ENCODE measurements at regions not wholly inside any gene's neighbourhood (a gene's known extent, or its start where the extent isn't known, plus 50 kb on each side); places are given as distances from the start of the nearest gene placed in this dataset.
"Not testable (repeated sequence)": the region's sequence is repeated elsewhere in the genome, so short reads cannot be mapped to it uniquely, and the experiment has no call there.

- no peak for DNase-seq
Observed at GRCh38 chr11:29131055-29131454, 885.8 kb downstream of the KCNA4 start.

DNA sequence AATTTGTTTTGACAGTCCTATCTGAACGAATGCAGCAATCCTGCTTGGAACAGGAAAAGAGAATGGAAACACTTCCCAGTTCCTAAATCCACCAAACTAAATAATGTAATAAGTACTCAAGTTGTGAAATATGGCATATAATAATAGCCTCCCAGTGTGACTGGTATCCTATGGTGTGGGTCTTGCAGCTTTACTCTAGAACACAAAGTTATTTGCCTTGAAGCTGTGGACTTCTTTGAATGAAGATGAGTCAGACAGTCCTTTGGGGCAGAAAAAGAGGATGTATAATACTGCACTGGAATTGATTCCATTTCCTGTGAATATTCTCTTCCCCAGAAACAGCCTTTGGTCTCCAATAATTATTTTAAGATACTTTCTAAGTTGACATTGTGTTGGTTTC is 887.0 kb downstream of the KCNA4 start:
- DNase-seq: no peak

GRCh38 chr11:29127461-29127860 is 889.4 kb downstream of the KCNA4 start:
- DNase-seq: no peak

GRCh38 chr11:29125606-29126005 is 891.2 kb downstream of the KCNA4 start:
- DNase-seq: no peak

GRCh38 chr11:29124470-29124869 is 892.4 kb downstream of the KCNA4 start:
- no peak for DNase-seq

DNA sequence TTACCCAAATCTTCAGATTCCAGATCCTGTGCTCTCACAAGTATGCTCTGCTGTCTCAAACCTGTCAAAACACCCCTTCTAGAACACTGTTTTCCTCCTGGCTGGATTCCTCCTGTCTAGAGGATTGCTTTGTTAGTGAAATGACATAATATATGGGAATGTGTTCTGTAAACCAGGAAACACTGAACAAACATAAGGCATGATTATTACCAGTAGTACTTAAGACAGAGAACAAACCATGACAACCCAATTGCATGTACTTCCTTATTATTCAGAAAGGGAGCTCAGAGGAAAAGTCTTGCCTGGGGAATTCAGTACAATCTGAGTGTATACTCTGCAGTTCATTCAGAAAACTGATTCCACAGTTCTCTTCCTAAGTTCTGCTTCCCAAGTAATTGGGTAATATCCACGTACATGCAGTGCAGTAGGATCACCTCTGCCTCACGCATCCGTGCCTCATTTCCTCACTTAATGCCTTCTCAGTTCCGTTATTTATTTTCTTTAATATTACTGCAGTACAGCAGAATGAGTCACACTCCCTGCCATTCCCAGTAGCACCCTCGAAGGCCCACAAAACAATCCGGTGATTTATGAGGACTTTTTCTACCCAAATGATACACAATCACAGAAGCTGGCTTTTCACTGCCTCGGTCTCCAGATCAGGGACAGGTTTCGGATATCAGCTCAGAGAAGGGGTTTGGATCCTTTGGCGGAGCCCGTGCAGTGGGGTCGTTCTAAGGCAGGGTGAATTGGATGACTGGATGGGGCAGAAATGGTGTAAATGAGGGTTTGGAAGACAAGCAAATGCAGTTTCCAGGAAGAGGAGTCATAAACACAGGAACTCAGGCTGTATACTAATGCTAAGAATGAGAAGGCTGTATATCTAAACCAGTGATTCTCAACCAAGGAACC is 896.9 kb downstream of the KCNA4 start:
- no peak for DNase-seq

DNA sequence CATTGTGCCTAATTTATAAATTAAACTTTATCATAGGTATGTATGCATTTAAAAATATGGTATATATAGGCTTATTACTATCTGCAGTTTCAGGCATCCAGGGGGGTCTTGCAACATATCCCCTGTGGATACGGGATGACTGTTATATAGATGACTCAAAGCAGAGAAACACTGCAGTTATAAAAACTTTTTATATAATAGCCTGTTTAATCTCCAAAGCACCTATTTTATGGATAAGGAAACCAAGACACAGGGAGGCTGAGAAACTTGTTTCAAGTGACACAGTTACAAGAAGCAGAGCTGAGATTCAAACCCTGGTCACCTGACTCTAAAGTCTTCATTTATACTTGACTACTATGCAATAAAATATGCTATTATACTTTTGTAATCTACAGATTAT is 897.7 kb downstream of the KCNA4 start:
- no peak for DNase-seq

DNA sequence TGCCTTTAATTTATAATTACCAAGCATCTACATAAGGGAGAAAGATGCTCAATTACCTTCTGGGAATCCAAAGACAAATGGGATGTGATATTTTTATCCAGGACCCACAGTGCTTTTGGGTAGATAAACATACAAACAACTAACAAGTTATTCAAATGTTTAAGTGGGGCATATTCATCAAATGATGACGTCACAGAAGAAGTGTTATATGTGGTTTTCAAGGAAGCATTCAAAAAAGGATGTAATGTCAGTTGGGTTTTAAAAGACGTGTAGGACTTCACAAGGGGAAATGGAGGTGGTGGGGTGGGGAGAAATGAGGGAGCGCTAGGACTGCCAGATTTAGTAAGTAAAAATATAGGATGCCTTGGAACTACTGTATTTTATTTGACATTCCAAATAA is 915.9 kb downstream of the KCNA4 start:
- no peak for DNase-seq

DNA sequence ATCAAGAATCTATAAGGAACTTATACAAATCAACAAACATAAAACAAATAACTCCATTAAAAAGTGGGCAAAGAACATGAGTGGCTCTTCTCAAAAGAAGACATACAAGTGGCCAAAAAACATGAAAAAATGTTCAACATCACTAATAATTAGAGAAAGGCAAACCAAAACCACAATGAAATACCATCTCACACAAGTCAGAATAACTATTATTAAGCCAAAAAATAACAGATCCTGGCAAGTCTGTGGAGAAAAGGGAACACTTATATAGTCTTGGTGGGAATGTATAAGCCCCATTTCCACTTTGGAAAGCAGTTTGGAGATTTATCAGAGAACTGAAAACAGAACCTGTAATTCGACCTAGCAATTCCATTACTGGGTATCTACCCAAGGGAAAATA is 921.0 kb downstream of the KCNA4 start:
- no peak for DNase-seq

GRCh38 chr11:29093416-29094120 is 923.3 kb downstream of the KCNA4 start:
- DNase-seq: no peak

- DNase-seq: no peak
Observed at GRCh38 chr11:29087200-29087812, 929.5 kb downstream of the KCNA4 start.

- DNase-seq: no peak
Observed at GRCh38 chr11:29075726-29076125, 941.1 kb downstream of the KCNA4 start.

GRCh38 chr11:29063630-29064361 is 953.0 kb downstream of the KCNA4 start:
- no peak for DNase-seq

DNA sequence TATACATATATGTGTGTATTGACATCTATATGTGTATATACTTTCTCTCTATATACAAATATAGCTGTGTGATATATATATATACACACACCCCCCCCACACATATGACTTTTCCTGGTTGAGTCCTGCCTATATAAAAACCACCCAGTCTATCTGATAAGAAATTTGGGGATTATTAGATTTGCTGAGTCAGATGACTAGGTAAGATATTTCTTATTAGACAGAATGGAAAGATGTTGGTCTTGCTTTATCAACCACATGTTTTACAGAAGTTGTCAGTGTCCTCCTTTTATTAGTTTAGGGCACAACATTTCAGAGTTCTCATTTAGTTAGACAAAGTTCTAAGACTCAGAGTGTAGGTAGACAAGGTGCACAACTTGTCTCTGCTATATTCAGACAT is 953.3 kb downstream of the METTL15 start:
- no peak for DNase-seq

- DNase-seq: not testable (repeated sequence)
Observed at GRCh38 chr11:29056487-29056886, 948.3 kb downstream of the METTL15 start.

DNA sequence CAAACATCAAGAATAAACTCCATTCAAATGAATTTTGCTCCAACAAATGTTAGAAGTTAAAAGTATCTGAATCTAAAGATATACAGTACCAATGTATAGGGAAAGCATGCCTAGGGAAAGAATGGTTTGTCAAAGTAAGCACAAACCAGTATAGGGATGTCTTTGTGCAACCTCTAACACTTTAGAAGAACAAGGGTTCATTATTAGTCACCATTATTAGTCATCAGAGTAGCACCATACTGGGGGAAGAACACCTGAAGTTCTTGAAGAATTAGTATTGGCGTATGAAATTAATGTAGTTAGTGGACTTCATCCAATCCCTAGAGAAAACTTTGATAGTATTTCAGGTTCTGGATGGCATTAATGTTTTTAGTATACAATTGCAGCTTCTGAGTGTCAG is 943.7 kb downstream of the METTL15 start:
- no peak for DNase-seq

- DNase-seq: not testable (repeated sequence)
Observed at GRCh38 chr11:29050962-29051361, 942.8 kb downstream of the METTL15 start.

DNA sequence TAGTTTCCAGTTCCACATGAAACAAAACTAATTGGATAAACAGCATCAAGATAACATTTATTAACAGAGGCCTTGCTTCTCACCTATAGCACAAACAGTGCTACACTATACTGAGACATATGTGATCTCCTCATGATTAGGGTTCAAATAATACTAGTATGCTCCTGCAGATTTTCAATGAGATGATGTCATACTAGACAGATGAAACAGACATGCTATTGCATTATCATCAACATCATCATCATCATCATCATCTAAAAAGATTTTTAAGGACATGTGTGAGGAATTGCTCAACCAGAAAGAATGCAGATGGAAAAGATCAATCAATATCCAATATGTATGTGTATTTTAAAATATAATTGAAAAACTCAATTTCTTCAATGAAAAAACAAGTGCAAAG is 932.3 kb downstream of the METTL15 start:
- no peak for DNase-seq

- DNase-seq: no peak
Observed at GRCh38 chr11:29032384-29033149, 924.4 kb downstream of the METTL15 start.

DNA sequence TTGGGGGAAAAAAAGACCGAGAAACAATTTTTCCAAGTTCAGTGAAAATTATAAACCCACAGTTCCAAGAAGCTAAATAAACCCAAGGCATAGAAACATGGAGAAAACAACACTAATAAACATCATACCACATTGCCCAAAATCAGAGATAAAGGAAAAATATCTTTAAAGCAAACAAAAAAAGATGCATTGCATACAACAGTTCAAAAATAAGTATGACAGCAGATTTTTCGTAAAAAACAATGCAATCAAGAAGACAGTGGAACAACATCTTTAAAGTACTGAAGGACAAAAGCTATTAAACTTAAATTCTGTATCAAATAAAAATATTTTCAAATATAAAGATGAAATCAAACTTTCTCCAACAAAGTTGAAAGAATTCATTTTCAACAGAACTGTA is 921.3 kb downstream of the METTL15 start:
- no peak for DNase-seq

- no peak for DNase-seq
Observed at GRCh38 chr11:29027436-29027835, 919.2 kb downstream of the METTL15 start.

- DNase-seq: no peak
Observed at GRCh38 chr11:29026286-29026685, 918.1 kb downstream of the METTL15 start.

All from stimulated activated CD4-positive, alpha-beta T cell treated with anti-CD3 and anti-CD28 coated beads, Interleukin-4, amount 100 ng/mL, for 1 hour (primary cell).